ENCODE measurements at regions not wholly inside any gene's neighbourhood (a gene's known extent, or its start where the extent isn't known, plus 50 kb on each side); places are given as distances from the start of the nearest gene placed in this dataset.
"Not testable (repeated sequence)": the region's sequence is repeated elsewhere in the genome, so short reads cannot be mapped to it uniquely, and the experiment has no call there.

DNA sequence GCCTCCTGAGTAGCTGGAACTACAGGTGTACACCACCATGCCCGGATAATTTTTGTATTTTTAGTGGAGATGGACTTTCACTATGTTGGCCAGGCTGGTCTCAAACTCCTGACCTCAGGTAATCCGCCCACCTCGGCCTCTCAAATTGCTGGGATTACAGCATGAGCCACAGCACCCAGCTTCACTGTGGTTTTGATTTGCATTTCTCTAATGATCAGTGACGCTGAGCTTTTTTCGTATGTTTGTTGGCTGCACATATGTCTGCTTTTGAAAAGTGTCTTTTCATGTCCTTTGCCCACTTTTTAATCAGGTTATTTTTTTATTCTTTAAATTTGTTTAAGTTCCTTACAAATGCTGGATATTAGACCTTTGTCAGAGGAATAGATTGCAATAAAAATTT, 696.0 kb downstream of the ZBBX start:
- not testable (repeated sequence) for H3K4me1 ChIP-seq (ENCODE audit: control insufficient read depth, insufficient read depth, low read length, poor library complexity, severe bottlenecking); H3K27ac ChIP-seq (ENCODE audit: low read depth, low read length, severe bottlenecking); H3K9me3 ChIP-seq (ENCODE audit: control insufficient read depth, low read length); H3K4me3 ChIP-seq (ENCODE audit: extremely low read depth, insufficient read depth, low read length, poor library complexity, severe bottlenecking); H3K36me3 ChIP-seq (ENCODE audit: control insufficient read depth, insufficient read depth, low read length)
- WGBS, 2 experiments (ENCODE audit: insufficient coverage in 2 of 2): 74 to 85% methylated on average over 3 to 5 of the region's 5 CpGs

- no peaks in the 10 kb centered on the region for H3K9me3 ChIP-seq (ENCODE audit: control insufficient read depth, low read length)
- no peaks in the 10 kb centered on the region for H3K4me1 ChIP-seq (ENCODE audit: control insufficient read depth, insufficient read depth, low read length, poor library complexity, severe bottlenecking)
- no peak overlapping the region for H3K4me3 ChIP-seq (ENCODE audit: extremely low read depth, insufficient read depth, low read length, poor library complexity, severe bottlenecking)
- no peak overlapping the region for H3K27ac ChIP-seq (ENCODE audit: low read depth, low read length, severe bottlenecking)
- H3K36me3 ChIP-seq (ENCODE audit: control insufficient read depth, insufficient read depth, low read length): no peaks in the 10 kb centered on the region
These were observed 710.3 kb downstream of the ZBBX start for GRCh38 chr3:166669781-166670180.

DNA sequence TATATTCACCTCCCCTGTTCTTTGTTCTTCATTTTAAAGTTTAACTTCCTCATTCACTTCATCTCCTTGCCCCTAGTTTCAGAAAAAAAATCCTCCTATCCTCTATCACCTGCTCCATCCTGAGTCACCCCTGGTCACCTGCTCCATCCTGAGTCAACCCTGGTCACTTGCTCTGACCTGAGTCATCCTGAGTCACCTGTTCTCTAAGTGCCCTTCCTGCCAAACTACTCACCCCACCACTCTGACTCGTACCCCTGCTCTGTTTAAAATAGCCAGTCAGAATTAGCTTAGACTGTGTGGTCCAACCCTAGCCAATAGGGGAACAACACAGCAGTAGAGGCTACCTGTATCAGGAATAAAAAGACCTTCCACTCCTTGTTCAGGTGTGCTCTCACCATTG, 716.9 kb downstream of the ZBBX start:
- 40% methylated on average over 1 of the region's 1 CpG; no CpG with 5 or more reads in 1 of the 2 experiments for WGBS, 2 experiments (ENCODE audit: insufficient coverage in 2 of 2)
- H3K27ac ChIP-seq (ENCODE audit: low read depth, low read length, severe bottlenecking): no peak overlapping the region

DNA sequence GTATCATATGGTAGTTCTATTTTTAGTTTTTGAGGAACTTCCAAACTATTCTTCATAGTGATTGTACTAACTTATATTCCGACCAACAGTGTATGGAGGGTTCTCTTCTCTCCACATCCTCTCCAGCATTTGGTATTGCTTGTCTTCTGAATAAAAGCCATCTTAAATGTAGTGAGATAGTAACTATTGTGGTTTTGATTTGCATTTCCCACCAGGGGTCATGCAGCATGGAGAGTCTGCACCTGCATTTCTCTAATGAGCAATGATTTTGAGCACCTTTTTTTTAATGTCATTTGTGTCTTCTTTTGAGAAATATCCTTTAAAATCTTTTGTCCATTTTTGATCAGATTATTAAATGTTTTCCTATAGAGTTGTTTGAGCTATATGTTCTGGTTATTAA, 718.5 kb downstream of the ZBBX start:
- Histone ChIP-seq H3K36me3 (ENCODE audit: control insufficient read depth, insufficient read depth, low read length) (no peaks in the 10 kb centered on the region), H3K9me3 (ENCODE audit: control insufficient read depth, low read length) (peaks cover 3% of the 10 kb centered on the region), H3K4me1 (ENCODE audit: control insufficient read depth, insufficient read depth, low read length, poor library complexity, severe bottlenecking) (no peaks in the 10 kb centered on the region), H3K27ac (ENCODE audit: low read depth, low read length, severe bottlenecking) (no peak overlapping the region), H3K4me3 (ENCODE audit: extremely low read depth, insufficient read depth, low read length, poor library complexity, severe bottlenecking) (no peak overlapping the region)
- WGBS, 2 experiments (ENCODE audit: insufficient coverage in 2 of 2): no CpG with 5 or more reads among the region's 1 CpG

More for the DNA sequence above, 716.9 kb downstream of the ZBBX start:
- Histone ChIP-seq H3K9me3 (ENCODE audit: control insufficient read depth, low read length) (peaks cover 3% of the 10 kb centered on the region), H3K4me1 (ENCODE audit: control insufficient read depth, insufficient read depth, low read length, poor library complexity, severe bottlenecking) (no peaks in the 10 kb centered on the region), H3K4me3 (ENCODE audit: extremely low read depth, insufficient read depth, low read length, poor library complexity, severe bottlenecking) (no peak overlapping the region), H3K36me3 (ENCODE audit: control insufficient read depth, insufficient read depth, low read length) (no peaks in the 10 kb centered on the region)

DNA sequence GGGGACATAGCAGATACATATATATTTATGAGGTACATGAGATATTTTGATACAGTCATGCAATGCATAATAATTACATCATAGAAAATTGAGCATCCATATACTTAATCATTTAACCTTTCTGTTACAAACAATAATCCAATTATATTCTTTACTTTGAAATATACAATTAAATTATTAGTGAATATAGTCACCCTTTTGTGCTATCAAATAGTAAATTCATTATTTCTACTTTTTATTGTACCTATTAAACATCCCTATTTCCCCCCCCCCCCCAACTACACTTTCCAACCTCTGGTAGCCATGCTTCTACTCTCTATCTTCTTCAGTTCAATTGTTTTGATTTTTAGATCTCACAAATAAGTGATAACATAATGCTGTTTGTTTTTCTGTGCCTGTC, 719.1 kb downstream of the ZBBX start:
- Histone ChIP-seq H3K9me3 (ENCODE audit: control insufficient read depth, low read length) (peaks cover 3% of the 10 kb centered on the region), H3K36me3 (ENCODE audit: control insufficient read depth, insufficient read depth, low read length) (no peaks in the 10 kb centered on the region), H3K27ac (ENCODE audit: low read depth, low read length, severe bottlenecking) (no peak overlapping the region)

GRCh38 chr3:166637984-166638530, 742.0 kb downstream of the ZBBX start:
- H3K9me3 ChIP-seq (ENCODE audit: control insufficient read depth, low read length): no peaks in the 10 kb centered on the region
- no peak overlapping the region for H3K4me3 ChIP-seq (ENCODE audit: extremely low read depth, insufficient read depth, low read length, poor library complexity, severe bottlenecking)
- H3K36me3 ChIP-seq (ENCODE audit: control insufficient read depth, insufficient read depth, low read length): no peaks in the 10 kb centered on the region
- no peak overlapping the region for H3K27ac ChIP-seq (ENCODE audit: low read depth, low read length, severe bottlenecking)
- WGBS, 2 experiments (ENCODE audit: insufficient coverage in 2 of 2): 82 to 88% methylated on average over 2 to 3 of the region's 3 CpGs
- no peaks in the 10 kb centered on the region for H3K4me1 ChIP-seq (ENCODE audit: control insufficient read depth, insufficient read depth, low read length, poor library complexity, severe bottlenecking)

More for the DNA sequence above, 719.1 kb downstream of the ZBBX start:
- Histone ChIP-seq H3K4me3 (ENCODE audit: extremely low read depth, insufficient read depth, low read length, poor library complexity, severe bottlenecking) (no peak overlapping the region), H3K4me1 (ENCODE audit: control insufficient read depth, insufficient read depth, low read length, poor library complexity, severe bottlenecking) (no peaks in the 10 kb centered on the region)

- Histone ChIP-seq H3K9me3 (ENCODE audit: control insufficient read depth, low read length) (no peaks in the 10 kb centered on the region), H3K36me3 (ENCODE audit: control insufficient read depth, insufficient read depth, low read length) (no peaks in the 10 kb centered on the region), H3K4me3 (ENCODE audit: extremely low read depth, insufficient read depth, low read length, poor library complexity, severe bottlenecking) (no peak overlapping the region), H3K4me1 (ENCODE audit: control insufficient read depth, insufficient read depth, low read length, poor library complexity, severe bottlenecking) (no peaks in the 10 kb centered on the region), H3K27ac (ENCODE audit: low read depth, low read length, severe bottlenecking) (no peak overlapping the region)
- no CpG with 5 or more reads among the region's 4 CpGs for WGBS, 2 experiments (ENCODE audit: insufficient coverage in 2 of 2)
These were observed 745.9 kb downstream of the ZBBX start for GRCh38 chr3:166634091-166634746.

DNA sequence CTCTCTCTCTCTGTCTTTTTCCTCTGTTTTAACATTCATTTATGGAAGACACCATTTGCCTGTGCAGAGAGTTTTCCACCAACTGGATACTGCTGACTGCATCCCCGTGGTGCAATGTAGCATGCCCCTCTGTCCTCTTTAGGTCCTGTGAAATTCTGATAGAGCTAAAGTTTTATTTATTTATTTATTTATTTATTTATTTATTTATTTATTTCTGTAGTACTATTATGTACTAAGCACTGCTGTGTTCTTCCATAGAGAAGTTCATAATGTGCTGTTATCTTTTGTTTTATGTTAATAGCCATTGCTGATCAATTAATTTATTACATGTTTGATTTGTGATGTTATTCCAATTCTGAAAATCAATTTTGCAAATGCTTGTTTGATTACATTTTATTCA, 749.9 kb downstream of the ZBBX start:
- Histone ChIP-seq H3K4me1 (ENCODE audit: control insufficient read depth, insufficient read depth, low read length, poor library complexity, severe bottlenecking) (no peaks in the 10 kb centered on the region), H3K9me3 (ENCODE audit: control insufficient read depth, low read length) (no peaks in the 10 kb centered on the region), H3K4me3 (ENCODE audit: extremely low read depth, insufficient read depth, low read length, poor library complexity, severe bottlenecking) (no peak overlapping the region), H3K27ac (ENCODE audit: low read depth, low read length, severe bottlenecking) (no peak overlapping the region), H3K36me3 (ENCODE audit: control insufficient read depth, insufficient read depth, low read length) (no peaks in the 10 kb centered on the region)
- no CpG with 5 or more reads among the region's 1 CpG for WGBS, 2 experiments (ENCODE audit: insufficient coverage in 2 of 2)

- no peaks in the 10 kb centered on the region for H3K36me3 ChIP-seq (ENCODE audit: control insufficient read depth, insufficient read depth, low read length)
- 92 to 100% methylated on average over 1 of the region's 1 CpG for WGBS, 2 experiments (ENCODE audit: insufficient coverage in 2 of 2)
- H3K4me1 ChIP-seq (ENCODE audit: control insufficient read depth, insufficient read depth, low read length, poor library complexity, severe bottlenecking): no peaks in the 10 kb centered on the region
- H3K9me3 ChIP-seq (ENCODE audit: control insufficient read depth, low read length): no peaks in the 10 kb centered on the region
- no peak overlapping the region for H3K27ac ChIP-seq (ENCODE audit: low read depth, low read length, severe bottlenecking)
- no peak overlapping the region for H3K4me3 ChIP-seq (ENCODE audit: extremely low read depth, insufficient read depth, low read length, poor library complexity, severe bottlenecking)
These were observed 766.7 kb downstream of the ZBBX start for GRCh38 chr3:166613365-166613764.

- H3K36me3 ChIP-seq (ENCODE audit: control insufficient read depth, insufficient read depth, low read length); H3K9me3 ChIP-seq (ENCODE audit: control insufficient read depth, low read length); H3K27ac ChIP-seq (ENCODE audit: low read depth, low read length, severe bottlenecking); H3K4me3 ChIP-seq (ENCODE audit: extremely low read depth, insufficient read depth, low read length, poor library complexity, severe bottlenecking); H3K4me1 ChIP-seq (ENCODE audit: control insufficient read depth, insufficient read depth, low read length, poor library complexity, severe bottlenecking): not testable (repeated sequence)
- 83% methylated on average over 1 of the region's 2 CpGs; no CpG with 5 or more reads in 1 of the 2 experiments for WGBS, 2 experiments (ENCODE audit: insufficient coverage in 2 of 2)
These were observed 767.3 kb downstream of the ZBBX start for GRCh38 chr3:166612761-166613160.

- no peaks in the 10 kb centered on the region for H3K9me3 ChIP-seq (ENCODE audit: control insufficient read depth, low read length)
- WGBS, 2 experiments (ENCODE audit: insufficient coverage in 2 of 2): no CpG with 5 or more reads among the region's 1 CpG
- H3K36me3 ChIP-seq (ENCODE audit: control insufficient read depth, insufficient read depth, low read length): no peaks in the 10 kb centered on the region
- H3K27ac ChIP-seq (ENCODE audit: low read depth, low read length, severe bottlenecking): no peak overlapping the region
- no peaks in the 10 kb centered on the region for H3K4me1 ChIP-seq (ENCODE audit: control insufficient read depth, insufficient read depth, low read length, poor library complexity, severe bottlenecking)
- no peak overlapping the region for H3K4me3 ChIP-seq (ENCODE audit: extremely low read depth, insufficient read depth, low read length, poor library complexity, severe bottlenecking)
These were observed 770.8 kb upstream of the BCHE start for GRCh38 chr3:166607933-166608521.

Measured in mesodermal cell (in vitro differentiated cells).